NCI-H82 treated with DMSO at 0.1 percent for 48 hours (cell line): ENCODE measurements at regions not wholly inside any gene's neighbourhood (a gene's known extent, or its start where the extent isn't known, plus 50 kb on each side); places are given as distances from the start of the nearest gene placed in this dataset.

Experiments used
- DNase-seq: peaks from one replicate; lab custom pipeline; 2025; ENCODE audit not compliant: unreplicated experiment; lab: John Stamatoyannopoulos, UW

GRCh38 chr6:15058200-15059061 lies 187.4 kb upstream of the JARID2 start:
- DNase-seq = no peak

GRCh38 chr6:15061180-15061641 lies 184.7 kb upstream of the JARID2 start:
- no peak for DNase-seq

- DNase-seq = peak; percentile 94
Measured at GRCh38 chr6:15061908-15062515, 183.9 kb upstream of the JARID2 start.

- DNase-seq = no peak
Measured at GRCh38 chr6:15062516-15063252, 183.2 kb upstream of the JARID2 start.

DNA sequence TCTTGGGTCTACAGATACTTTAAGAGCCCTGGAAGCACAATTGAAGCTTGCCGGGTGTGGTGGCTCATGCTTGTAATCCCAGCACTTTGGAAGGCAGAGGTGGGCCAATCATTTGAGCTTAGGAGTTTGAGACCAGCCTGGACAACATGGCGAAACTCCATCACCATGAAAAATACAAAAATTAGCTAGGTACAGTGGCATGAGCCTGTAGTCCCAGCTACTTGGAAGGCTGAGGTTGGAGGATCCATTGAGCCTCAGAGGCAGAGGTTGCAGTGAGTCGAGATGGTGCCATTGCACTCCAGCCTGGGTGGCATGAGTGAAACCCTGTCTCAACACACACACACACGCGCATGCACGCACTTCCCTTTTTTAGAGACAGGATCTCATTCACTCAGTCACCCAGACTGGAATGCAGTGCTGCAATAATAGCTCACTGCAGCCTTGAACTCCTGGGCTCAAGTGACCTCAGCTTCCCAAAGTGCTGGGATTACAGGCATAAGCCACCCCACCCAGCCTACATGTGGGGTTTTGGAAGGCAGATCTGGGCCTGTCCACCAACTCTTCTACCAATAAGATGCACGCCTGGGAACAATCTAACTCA lies 182.5 kb upstream of the JARID2 start:
- DNase-seq = no peak

DNA sequence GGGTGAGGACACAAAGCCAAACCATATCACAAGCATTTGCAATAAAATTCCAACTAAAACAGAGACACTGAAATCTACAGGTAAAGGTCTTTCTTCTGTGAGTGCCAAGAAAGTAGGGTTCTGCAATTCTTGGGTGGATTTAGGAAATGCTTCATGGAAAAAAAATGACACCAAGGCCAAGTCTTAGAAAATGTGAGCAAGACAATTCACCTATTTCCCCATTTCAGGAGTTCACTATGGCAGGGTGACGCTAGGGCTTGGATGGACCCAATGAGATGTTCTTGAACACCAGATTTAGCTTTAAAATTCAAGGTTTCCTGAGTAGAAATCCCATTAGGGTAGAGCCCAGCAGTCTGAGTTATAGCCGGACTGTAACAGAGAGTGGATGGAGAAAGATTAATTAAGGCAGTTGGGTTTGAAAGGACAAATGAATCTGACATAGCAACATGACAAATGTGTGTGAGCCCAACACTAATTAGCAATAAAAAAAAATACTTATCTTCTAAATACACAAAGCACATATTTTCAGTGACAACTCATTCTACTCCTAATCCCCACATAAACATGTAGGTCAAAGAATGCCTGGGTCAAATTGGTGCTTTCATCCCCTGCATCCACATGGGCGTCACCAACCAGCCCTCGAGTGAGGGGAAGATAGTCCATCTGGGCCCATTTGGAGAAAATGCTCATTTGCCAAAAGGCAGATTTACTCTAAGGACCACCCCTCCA lies 180.4 kb upstream of the JARID2 start:
- DNase-seq = no peak

GRCh38 chr6:15066089-15066758 lies 179.6 kb upstream of the JARID2 start:
- no peak for DNase-seq

DNA sequence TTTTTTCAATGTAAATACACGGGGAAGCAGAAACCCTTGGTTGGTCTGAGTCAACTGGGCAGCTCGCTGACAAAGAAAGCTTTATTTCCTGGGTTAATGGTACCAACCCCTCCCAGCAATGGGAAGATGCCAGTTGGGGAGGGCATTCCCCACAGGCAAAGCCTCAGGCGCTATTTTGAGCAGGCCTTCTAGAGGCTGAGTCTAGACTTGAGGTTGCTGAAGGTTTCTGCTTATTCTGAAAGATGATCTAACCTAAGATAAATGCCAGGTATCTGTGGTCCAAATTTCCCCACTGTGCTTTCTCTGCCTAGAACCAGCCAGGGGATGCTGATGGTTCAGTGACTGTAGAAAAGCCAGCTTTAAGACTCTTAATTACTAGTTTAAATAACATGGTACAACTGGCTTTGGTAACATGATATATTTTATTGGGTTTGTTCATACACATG lies 172.5 kb upstream of the JARID2 start:
- no peak for DNase-seq

GRCh38 chr6:15073883-15074465 lies 171.9 kb upstream of the JARID2 start:
- DNase-seq = no peak

- DNase-seq = no peak
Measured at GRCh38 chr6:15074806-15075205, 171.1 kb upstream of the JARID2 start.

GRCh38 chr6:15076565-15076964 lies 169.3 kb upstream of the JARID2 start:
- DNase-seq = peak; percentile 79

GRCh38 chr6:15077006-15077405 lies 168.9 kb upstream of the JARID2 start:
- no peak for DNase-seq

DNA sequence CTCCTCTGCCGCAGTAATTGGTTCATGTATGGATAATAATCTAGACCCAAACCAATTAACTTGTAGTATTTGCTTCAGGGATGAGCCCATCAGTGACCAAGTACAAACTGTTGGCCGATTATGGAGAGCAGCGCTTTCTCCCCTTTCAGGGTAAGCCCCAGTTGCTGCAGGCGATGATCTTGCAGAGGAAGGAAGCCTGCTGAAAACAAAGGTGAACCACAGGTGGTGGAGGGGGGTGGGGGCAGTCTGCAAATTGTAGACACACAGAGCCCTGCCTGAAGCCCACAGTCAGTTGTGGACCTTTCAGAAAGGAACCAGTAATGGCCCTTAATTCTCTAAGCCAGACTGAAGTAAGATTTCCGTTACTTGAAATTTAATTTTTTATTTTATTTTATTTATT lies 167.9 kb upstream of the JARID2 start:
- peak; percentile 79 for DNase-seq

DNA sequence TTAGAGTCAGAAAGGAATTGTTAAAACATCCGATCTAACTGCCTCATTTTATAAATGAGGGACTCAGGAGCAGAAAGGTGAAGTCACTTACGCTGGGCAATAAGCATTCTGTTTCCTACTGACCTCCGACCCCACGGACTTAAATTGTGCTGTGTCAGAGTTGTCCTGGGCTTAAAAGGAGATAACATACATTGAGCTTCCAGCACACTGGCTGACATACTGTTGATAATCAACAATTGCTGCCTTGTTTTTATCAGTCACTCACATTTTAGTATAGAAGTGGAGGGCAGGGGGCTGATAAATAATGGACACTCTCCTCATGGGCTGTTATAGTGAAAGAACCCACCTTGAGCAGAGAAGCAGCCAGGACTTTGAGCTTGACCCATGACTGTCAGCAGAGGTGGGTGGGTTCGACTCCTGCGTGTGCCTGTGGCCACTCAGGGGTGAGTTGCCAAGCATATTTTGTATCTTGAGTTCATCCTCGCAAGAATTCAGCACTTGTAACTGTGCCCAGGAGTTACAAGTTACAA lies 166.5 kb upstream of the JARID2 start:
- no peak for DNase-seq

DNA sequence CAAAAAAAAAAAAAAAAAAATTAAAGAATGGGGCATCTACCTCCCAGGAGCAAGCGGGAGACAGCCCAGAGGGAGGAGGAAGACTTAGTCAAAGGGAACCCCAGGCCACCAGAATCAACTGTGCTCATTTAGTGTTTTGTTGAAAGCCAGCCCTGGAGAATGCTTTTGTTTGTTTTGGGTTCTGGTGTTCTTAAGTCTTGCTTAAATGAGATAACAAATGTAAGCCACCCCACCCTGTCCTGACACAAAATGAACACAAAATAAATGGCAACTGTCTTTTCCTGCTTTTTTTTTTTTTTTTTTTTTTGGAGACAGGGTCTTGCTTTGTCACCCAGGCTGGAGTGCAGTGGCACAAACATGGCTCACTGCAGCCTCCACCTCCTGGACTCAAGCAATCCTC lies 165.0 kb upstream of the JARID2 start:
- DNase-seq = no peak

DNA sequence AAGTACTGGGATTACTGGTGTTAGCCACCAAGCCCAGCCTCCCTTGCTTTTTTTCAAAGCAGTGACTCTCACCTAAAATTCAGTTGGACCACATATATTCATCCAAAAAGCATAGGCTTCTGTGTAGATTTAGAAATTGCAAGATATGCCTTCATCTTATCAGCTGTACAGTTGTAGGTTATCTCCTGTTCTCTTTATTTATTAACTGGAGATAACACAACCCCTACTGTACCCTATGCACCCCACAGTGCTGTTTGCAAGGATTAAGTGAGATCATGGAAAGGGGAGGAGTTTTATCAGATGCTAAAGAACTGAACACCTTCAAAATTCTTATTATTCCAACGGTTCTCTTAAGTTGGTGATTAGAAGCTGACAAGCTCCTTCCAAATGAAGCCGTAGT lies 164.4 kb upstream of the JARID2 start:
- DNase-seq = no peak

DNA sequence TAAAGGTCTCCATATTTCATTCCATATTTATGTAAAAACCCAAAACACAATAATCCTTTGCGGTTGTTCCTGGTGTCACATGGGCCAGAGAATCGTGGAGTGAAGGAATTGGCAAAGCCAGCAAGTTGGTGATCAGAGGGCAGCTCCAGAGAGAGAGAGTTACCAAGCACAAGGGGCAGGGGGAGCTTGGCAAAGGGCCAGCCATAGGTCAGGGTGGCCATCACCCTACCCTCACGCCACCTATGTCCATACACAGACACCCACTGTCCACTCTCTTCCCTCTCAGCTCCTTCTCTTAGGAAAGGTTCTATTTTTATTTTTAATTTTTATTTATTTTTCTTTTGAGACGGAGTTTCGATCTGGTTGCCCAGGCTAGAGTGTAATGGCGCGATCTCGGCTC lies 163.2 kb upstream of the JARID2 start:
- DNase-seq = no peak

- DNase-seq = no peak
Measured at GRCh38 chr6:15086348-15087158, 159.3 kb upstream of the JARID2 start.

GRCh38 chr6:15087186-15087589 lies 158.7 kb upstream of the JARID2 start:
- no peak for DNase-seq
